Islet precursor cell (in vitro differentiated cells): ENCODE measurements at regions not wholly inside any gene's neighbourhood (a gene's known extent, or its start where the extent isn't known, plus 50 kb on each side); places are given as distances from the start of the nearest gene placed in this dataset.

Experiments used
- DNase-seq: peaks from one replicate; pipeline ENCODE4 v3.0.0-alpha.2; 2018

GRCh38 chr12:29929295-29929694 lies 145.6 kb upstream of the TMTC1 start:
- DNase-seq, result no peak

DNA sequence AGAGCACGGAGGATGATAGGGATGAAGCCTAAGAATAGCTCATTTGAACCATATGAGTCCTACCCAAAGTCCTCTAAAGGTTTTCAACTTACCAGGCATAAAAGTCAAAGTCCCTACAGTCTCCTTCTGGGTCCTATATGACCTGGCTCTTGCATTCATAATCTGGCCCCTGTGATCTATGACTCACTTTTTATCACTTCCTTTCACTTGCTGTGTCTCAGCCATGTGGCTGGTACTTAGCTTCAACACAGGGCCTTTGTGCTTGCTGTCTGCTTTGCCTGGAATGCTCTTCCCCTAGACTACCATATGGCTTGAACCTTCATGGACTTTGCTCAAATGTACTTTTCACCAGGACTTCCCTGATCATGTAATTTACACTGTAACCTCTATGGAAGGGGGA lies 137.6 kb upstream of the TMTC1 start:
- DNase-seq, result peak; percentile 87

- DNase-seq, result no peak
Measured at GRCh38 chr12:29908157-29908556, 124.4 kb upstream of the TMTC1 start.

- no peak for DNase-seq
Measured at GRCh38 chr12:29907461-29907860, 123.7 kb upstream of the TMTC1 start.

- DNase-seq, result no peak
Measured at GRCh38 chr12:29902043-29902442, 118.3 kb upstream of the TMTC1 start.

DNA sequence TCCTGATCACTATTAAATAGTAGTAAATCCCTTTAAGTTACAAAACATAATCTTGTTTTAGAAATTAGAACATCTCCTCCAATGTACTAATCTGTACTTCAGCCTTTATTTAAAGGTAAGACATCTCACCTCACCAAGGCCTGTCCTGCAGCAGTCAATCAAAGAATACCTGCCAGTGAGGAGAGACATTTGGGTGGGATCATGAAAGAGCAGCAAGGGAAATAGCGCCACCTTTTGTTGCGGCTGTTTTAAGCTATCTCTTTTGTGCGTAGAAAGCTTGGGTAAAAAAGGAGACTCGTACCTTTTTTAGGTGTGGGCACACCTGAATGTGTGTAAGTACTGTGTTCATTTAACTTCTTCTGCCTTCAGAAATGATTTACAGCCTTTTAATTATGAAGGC lies 117.8 kb upstream of the TMTC1 start:
- peak; percentile 55 for DNase-seq

DNA sequence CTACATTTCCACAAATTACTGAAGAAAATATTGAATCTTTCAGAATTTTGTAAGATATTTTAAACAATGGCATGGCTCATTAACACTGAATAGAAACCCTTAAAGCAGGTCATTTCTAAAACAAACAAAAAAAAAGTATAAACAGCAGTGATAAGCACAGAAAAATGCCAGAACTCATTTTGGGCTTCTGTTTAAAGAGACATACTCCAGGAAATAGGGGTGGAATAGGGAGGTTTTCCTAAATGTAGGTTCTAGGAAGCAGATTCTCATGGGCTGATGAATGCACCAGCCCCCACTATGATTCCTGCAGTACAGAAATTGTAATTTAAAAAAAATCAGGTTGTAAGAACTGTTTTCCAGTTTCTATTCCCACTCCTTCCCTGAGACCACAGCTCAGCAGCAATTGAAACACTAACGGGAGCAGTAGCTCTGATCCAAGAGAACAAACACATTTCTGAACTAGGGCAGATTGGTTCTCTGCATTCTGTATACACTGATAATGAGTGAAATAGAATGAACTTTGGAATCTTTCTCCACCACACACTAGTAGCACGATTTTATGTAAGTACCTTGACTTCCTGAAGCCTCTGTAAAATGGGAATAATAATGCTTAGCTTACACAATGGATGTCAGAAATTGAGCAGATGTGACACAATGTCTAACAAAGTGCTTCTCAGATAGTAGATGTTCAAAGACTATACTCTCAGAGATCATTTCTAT lies 115.6 kb upstream of the TMTC1 start:
- no peak for DNase-seq

- DNase-seq, result no peak
Measured at GRCh38 chr12:29895966-29896365, 112.2 kb upstream of the TMTC1 start.

GRCh38 chr12:29893002-29893401 lies 109.3 kb upstream of the TMTC1 start:
- DNase-seq, result no peak

DNA sequence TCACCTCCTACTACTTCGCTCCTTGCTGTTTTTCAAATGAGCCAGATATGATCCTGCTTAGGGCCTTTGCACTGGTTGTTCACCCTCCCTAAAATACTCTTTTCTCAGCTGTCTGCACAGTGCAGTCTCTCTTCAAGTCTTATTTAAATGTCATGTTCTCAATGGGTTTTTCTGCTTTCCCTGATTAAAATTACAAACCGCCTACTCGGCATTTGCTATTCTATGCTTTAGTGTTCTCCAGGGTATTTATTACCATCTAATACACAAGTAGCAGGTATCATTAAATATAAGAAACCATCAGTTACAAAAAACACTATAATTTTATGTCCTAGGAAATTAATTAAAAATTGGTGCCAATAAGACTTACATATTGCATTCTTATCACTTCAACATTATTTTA lies 108.0 kb upstream of the TMTC1 start:
- DNase-seq, result no peak

GRCh38 chr12:29889737-29890136 lies 106.0 kb upstream of the TMTC1 start:
- DNase-seq, result peak; percentile 64

DNA sequence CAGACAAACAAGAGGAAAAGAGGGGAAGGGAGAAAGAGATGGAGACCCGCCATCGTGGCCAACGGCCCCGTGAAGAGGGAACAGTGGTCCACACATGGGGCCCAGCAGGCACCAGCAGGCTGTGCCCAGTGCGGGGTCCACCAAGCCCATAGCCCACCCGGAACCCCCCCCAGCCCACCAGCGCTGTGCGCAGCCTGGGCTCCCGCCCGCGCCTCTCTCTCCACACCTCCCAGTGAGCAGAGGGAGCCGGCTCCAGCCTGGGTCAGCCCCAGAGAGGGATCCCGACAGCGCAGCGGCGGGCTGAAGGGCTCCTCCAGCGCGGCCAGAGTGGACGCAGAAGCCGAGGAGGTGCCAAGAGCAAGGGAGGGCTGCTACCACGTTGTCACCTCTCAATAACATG lies 105.0 kb upstream of the TMTC1 start:
- no peak for DNase-seq

DNA sequence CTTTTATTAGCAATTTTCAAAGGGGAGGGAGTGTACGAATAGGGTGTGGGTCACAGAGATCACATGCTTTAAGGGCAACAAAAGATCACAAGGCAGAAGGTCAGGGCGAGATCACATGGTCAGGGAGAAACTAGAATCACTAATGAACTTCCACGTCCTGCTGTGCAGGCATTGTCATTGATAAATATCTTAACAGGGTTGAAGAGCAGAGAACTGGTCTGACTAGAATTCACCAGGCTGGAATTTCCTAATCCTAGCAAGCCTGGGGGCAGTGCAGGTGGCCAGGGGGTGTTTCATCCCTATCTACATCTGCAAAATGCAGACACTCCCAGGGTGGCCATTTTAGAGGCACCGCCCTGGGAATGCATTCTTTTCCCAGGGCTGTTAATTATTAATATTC lies 101.2 kb upstream of the TMTC1 start:
- DNase-seq, result peak; percentile 60

- no peak for DNase-seq
Measured at GRCh38 chr12:29883941-29884554, 100.3 kb upstream of the TMTC1 start.

- no peak for DNase-seq
Measured at GRCh38 chr12:29883525-29883924, 99.8 kb upstream of the TMTC1 start.

DNA sequence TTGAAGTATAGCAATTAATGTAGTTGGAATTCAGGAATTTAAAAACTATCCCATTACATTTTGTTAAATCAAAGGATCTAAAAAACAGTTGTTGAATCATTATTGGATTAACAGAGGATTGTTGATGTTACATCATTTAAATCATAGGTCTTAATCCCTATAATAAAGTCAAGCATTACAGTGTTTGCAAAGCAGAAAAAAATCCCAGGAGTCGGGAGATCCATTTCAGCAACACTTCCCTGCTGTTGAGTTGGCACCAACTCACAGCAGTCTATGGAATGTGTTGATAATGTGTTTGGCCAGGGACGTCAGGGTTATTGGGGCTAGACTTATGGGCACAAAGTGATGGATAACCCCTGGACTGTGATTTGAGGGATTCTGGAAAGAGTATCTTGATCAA lies 99.1 kb upstream of the TMTC1 start:
- DNase-seq, result no peak

DNA sequence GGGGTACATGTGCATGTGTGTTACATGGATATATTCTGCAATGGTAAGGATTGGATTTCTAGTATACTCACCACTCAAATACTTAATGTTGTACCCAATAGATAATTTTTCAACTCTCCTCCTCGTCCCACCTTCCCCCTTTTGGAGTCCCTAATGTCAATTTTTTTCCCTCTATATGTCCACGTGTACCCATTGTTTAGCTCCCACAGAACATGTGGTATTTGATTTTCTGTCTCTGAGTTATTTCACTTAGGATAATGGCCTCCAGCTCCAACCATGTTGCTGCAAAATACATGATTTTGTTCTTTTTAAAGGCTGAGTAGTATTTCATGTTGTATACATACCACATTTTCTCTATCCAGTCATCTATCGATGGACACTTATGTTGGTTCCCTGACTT lies 97.2 kb upstream of the TMTC1 start:
- DNase-seq, result no peak

DNA sequence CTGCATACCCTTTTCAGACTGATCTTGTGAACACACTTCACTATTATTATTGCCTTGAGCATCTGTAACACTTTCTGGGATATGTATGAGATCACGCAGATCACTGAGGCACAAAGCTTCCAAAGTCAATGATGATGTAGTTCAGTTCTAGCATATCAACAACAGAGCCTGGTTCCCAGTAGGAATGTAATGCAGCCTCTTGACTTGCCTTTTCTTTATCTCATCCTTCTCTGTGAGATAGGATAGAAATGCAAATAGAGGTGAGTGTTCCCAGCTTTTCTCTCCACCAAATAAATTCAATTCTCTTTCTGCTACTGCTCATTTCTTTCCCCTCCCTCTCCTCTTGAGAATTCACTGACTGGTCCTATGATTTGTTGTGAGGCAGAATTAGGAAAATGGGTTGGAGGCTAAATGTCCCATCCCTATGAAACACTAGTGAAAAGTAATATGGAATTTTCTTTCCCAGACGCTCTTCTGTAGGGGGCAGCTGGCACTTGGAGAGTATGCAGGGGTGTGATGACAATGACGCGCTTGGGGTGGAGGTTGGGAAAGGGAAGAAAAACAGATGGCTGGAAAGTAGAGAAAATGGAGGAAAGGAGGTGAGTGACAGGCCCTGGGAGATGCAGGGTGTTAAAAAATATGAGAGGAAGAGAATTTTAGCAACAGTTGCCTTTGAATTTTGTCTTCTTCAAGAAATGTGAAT lies 96.0 kb upstream of the TMTC1 start:
- DNase-seq, result no peak

DNA sequence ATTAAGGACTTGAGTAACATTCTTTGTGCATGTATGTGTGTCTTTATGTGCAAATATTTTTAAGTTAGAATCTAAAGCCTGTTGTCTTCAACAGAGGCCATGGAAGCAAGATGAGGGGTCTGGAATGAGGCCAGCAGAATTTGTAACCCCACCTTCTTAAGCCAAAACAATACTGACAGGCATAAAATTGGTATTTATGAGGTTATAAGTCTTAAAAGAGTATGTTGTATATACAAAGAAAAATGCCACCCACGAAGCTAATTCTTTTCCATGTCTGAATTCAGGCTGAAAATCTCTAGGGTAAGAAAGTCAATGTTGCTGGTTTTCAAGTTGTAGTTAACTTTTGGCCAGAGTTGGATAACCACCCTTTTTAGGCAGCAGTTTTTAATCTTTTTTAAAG lies 86.2 kb upstream of the TMTC1 start:
- no peak for DNase-seq

DNA sequence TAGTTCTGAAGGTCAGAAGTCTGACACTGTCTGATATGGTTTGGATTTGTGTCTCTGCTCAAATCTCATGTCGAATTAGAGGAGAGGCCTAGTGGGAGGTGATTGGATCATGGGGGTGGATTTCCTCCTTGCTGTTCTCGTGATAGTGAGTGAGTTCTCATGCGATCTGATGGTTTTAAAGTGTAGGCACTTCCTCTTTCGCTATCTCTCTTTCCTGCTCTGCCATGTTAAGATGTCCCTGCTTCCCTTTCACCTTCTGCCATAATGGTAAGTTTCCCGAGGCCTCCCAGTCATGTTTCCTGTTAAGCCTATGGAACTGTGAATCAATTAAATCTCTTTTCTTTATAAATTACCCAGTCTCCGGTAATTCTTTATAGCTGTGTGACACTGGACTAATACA lies 84.1 kb upstream of the TMTC1 start:
- DNase-seq, result no peak

- DNase-seq, result no peak
Measured at GRCh38 chr12:29863665-29864064, 79.9 kb upstream of the TMTC1 start.

GRCh38 chr12:29858270-29858786 lies 74.6 kb upstream of the TMTC1 start:
- DNase-seq, result no peak

DNA sequence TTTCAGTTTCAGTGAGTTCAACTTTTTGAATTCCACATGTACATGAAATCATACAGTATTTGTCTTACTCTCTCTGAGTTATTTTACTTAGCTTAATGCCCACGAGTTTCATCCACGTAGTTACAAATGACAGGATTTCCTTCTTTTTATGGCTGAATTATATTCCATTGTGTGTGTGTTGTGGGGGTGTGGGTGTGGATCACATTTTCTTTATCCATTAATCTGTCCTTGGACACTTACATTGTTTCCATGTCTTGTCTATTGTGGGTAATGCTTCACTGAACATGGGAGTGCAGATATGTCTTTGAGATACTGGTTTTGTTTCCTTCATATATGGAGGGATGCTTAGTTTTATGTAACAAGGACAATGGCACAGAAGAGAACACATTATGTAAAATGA lies 63.5 kb upstream of the TMTC1 start:
- DNase-seq, result no peak

DNA sequence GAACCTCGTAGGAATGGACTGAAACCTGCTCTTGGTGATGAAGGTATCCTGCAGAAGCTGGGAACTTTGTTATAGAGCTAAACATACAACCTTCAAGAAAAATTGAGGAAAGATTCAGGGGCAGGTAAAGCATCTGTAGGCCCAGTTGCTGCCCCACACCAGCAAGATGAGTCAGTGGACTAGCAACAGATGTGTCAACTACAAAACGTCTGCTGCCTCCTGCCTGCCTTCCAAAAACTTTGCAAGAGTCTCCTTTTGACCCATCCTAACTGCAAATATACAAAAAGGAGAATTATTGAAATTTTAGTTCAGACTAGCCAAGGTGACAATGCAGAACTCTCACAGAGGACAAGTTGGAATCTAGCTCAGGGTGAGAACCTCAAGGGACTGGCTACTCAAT lies 60.9 kb upstream of the TMTC1 start:
- DNase-seq, result no peak
